ENCODE measurements at regions not wholly inside any gene's neighbourhood (a gene's known extent, or its start where the extent isn't known, plus 50 kb on each side); places are given as distances from the start of the nearest gene placed in this dataset.

DNA sequence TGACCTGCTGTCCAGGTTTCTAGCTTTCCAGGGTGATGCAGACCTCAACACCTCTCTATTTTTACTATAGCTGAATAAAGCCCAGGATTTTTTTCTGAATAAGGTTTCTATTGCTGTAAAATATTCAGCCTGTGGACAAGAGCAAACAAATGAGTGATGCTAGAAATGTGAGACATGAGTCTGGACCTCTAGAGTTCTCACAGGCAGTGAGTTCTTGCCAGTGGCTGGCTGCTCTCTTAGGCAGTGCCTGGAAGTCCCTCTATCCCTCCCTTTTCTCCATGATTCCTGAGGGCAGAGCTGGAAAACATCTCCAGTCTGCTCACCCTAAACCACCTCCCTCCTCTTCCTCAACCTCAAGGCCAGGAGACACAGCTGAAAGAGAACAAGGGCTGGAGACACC is 793.8 kb upstream of the IGFBP3 start (continued):
- TF ChIP-seq GABPA (IDR thresholded peaks at IDR 0.05; ENCODE audit: low read depth): no peak
- no peak for TF ChIP-seq HDAC2 (IDR thresholded peaks at IDR 0.05)
- TF ChIP-seq ESRRA (IDR thresholded peaks at IDR 0.05; ENCODE audit: low read length): no peak

DNA sequence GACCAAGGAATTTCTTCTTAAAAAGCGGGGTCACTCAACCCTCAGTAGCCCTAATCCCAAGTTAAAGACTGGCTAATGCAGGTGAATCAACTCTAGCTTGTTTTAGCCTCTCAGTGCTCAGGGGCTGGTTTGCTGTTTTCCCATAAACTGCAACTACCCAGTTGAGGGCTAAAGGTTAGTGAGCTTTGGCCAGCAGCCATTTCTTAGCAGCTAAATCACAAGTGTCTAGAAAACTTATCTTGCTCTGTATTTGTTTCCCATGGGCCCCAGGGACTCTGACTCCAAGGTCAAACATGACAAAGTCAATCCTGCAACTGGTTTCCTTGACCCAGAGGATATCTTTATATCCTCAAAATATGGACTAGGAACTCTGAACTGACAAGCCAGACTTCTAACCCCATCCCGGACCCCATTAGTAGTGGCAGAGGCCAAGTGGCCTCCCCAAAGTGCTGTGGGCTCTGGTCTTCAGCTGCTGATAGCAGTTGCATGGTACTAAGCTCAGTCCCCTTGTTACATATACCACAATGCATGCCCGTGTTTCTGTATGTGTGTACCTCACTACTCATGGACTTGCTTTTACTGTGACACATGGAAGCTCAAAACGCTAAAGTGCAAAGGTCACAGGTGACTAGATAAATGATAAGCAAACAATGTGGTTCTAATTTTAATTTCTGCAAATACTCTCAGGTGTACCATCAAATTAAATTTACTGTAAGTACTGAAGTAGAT is 793.0 kb upstream of the IGFBP3 start:
- no peak for DNase-seq (ENCODE audit: low read depth, low spot score)
- SMC1A ChIA-PET (ENCODE audit: uncharacterized antibody, unreplicated experiment): interaction anchor here (0.9 to 1.7 kb wide), 7 partner anchors 10 to 774 kb away, joined by 3 to 6 read pairs (median 3); no protein-coding TSS in a partner anchor
- FAIRE-seq: no peak
- no peaks in the 10 kb centered on the region for H3K79me2 ChIP-seq (ENCODE audit: control insufficient read depth, insufficient read depth, low read length)
- no peak for ATAC-seq
- no peak overlapping the region for H3K4me2 ChIP-seq (ENCODE audit: control insufficient read depth, insufficient read depth)
- no peaks in the 10 kb centered on the region for H3K4me1 ChIP-seq (ENCODE audit: control insufficient read depth, insufficient read depth, low read length)
- no peaks in the 10 kb centered on the region for H4K20me1 ChIP-seq (ENCODE audit: control insufficient read depth, insufficient read depth)
- RAD21 ChIA-PET (ENCODE audit: unreplicated experiment): interaction anchor here (0.9 to 1.3 kb wide), 2 partner anchors 9 to 31 kb away, joined by 3 read pairs; no protein-coding TSS in a partner anchor
- H3K9ac ChIP-seq (ENCODE audit: control insufficient read depth, insufficient read depth, low read length): no peak overlapping the region
- in situ Hi-C loops (cut with MboI): no loop called here
- H3K27me3 ChIP-seq (replicated peaks in 1 of 2; ENCODE audit: control insufficient read depth in 2 of 2, insufficient read depth in 2 of 2, low read length in 1 of 2): no peaks in the 10 kb centered on the region
- TF ChIP-seq YBX1 (IDR thresholded peaks at IDR 0.05) (no peak), NR2C1 (IDR thresholded peaks at IDR 0.05) (0 out of 2 replicates have a peak, but pooled peaks have one; percentile 18)
- no peaks in the 10 kb centered on the region for H3K36me3 ChIP-seq (ENCODE audit: control insufficient read depth in 2 of 2, insufficient read depth in 2 of 2, low read length in 1 of 2)
- WGBS (ENCODE audit: insufficient coverage, insufficient replicate concordance, low lambda C conversion rate, missing lambda C conversion rate): 15% methylated on average over 4 of the region's 4 CpGs
- no peak overlapping the region for H3K27ac ChIP-seq (ENCODE audit: control insufficient read depth, insufficient read depth)
- no peak overlapping the region for H3K4me3 ChIP-seq
- intact Hi-C loops (cut with micrococcal nuclease; ENCODE audit: unreplicated experiment): no loop called here
- CTCF ChIA-PET: interaction anchor here (0.9 to 1.4 kb wide), 2 partner anchors 19 to 791 kb away, joined by 3 read pairs; no protein-coding TSS in a partner anchor
- no TSS peak for BruUV-seq (replicated peaks)
- no peak overlapping the region for H2AFZ ChIP-seq (ENCODE audit: control insufficient read depth, low read depth, low read length)
- POLR2A ChIA-PET: interaction anchor here (0.9 kb wide), 1 partner anchor 15 kb away, joined by 3 read pairs; no protein-coding TSS in a partner anchor
- no peaks in the 10 kb centered on the region for H3K9me3 ChIP-seq (replicated peaks; ENCODE audit: control insufficient read depth, insufficient read depth, low read length)

DNA sequence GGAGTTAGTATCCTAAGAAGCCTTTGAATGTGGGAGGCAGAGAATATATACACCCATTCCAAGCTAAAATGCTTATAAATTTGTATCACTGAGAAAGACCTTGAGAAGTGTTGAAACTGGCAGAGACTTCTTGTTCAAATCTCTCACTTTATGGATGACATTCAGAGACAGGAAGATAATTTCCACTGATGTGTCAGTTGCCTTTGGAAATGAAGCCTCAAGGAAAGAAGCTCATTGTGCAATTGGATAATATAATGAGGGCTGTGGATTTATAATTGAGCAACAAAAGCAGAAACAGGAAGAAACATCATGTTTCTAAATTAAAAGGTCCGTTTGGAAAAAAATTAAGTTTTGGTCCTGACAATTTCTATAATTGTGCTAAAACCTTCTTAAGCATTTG is 789.9 kb upstream of the IGFBP3 start:
- CTCF ChIA-PET: interaction anchor here (0.6 kb wide), 1 partner anchor 244 kb away, joined by 3 read pairs; no protein-coding TSS in a partner anchor
- Histone ChIP-seq H3K36me3 (ENCODE audit: control insufficient read depth in 2 of 2, insufficient read depth in 2 of 2, low read length in 1 of 2) (no peaks in the 10 kb centered on the region), H3K4me3 (no peak overlapping the region), H3K9ac (ENCODE audit: control insufficient read depth, insufficient read depth, low read length) (no peak overlapping the region), H3K27me3 (replicated peaks in 1 of 2; ENCODE audit: control insufficient read depth in 2 of 2, insufficient read depth in 2 of 2, low read length in 1 of 2) (no peaks in the 10 kb centered on the region), H3K4me2 (ENCODE audit: control insufficient read depth, insufficient read depth) (no peak overlapping the region), H4K20me1 (ENCODE audit: control insufficient read depth, insufficient read depth) (no peaks in the 10 kb centered on the region), H3K27ac (ENCODE audit: control insufficient read depth, insufficient read depth) (no peak overlapping the region), H3K4me1 (ENCODE audit: control insufficient read depth, insufficient read depth, low read length) (no peaks in the 10 kb centered on the region), H3K79me2 (ENCODE audit: control insufficient read depth, insufficient read depth, low read length) (no peaks in the 10 kb centered on the region), H2AFZ (ENCODE audit: control insufficient read depth, low read depth, low read length) (no peak overlapping the region), H3K9me3 (replicated peaks; ENCODE audit: control insufficient read depth, insufficient read depth, low read length) (no peaks in the 10 kb centered on the region)
- intact Hi-C loops (cut with micrococcal nuclease; ENCODE audit: unreplicated experiment) (no loop called here), in situ Hi-C loops (cut with MboI) (no loop called here)
- 0% methylated on average over 1 of the region's 1 CpG for WGBS (ENCODE audit: insufficient coverage, insufficient replicate concordance, low lambda C conversion rate, missing lambda C conversion rate)
- no peak for ATAC-seq
- no peak for FAIRE-seq
- BruUV-seq (replicated peaks): no TSS peak
- SMC1A ChIA-PET (ENCODE audit: uncharacterized antibody, unreplicated experiment): interaction anchor here (1.0 to 2.6 kb wide), 4 partner anchors 27 to 104 kb away, joined by 3 to 9 read pairs (median 3); no protein-coding TSS in a partner anchor
- POLR2A ChIA-PET: no interaction called here
- DNase-seq (ENCODE audit: low read depth, low spot score): no peak
- RAD21 ChIA-PET (ENCODE audit: unreplicated experiment): no interaction called here
- TF ChIP-seq EZH2 (IDR thresholded peaks at IDR 0.05; ENCODE audit: borderline replicate concordance, control insufficient read depth, low read depth, low read length) (no peak), NFYB (IDR thresholded peaks at IDR 0.05; ENCODE audit: insufficient read depth, low read depth, low read length) (no peak), EP300 (IDR thresholded peaks at IDR 0.05; ENCODE audit: borderline replicate concordance in 1 of 2, control insufficient read depth in 1 of 2, low read depth in 2 of 2, low read length in 2 of 2) (no peak), SPI1 (IDR thresholded peaks at IDR 0.05; ENCODE audit: borderline replicate concordance, insufficient read depth, low read depth, low read length) (no peak), ZNF207 (IDR thresholded peaks at IDR 0.05; ENCODE audit: borderline replicate concordance) (no peak), CREM (IDR thresholded peaks at IDR 0.05; ENCODE audit: low read depth) (no peak), CBX3 (IDR thresholded peaks at IDR 0.05; ENCODE audit: borderline replicate concordance, low read depth) (no peak), TAF1 (IDR thresholded peaks at IDR 0.05; ENCODE audit: borderline replicate concordance, low read depth, low read length) (no peak)
